ENCODE measurements at regions not wholly inside any gene's neighbourhood (a gene's known extent, or its start where the extent isn't known, plus 50 kb on each side); places are given as distances from the start of the nearest gene placed in this dataset.

- H3K27me3 ChIP-seq (ENCODE audit: insufficient read depth), result peaks cover 11% of the 10 kb centered on the region
- H3K9ac ChIP-seq, result no peak overlapping the region
- no peaks in the 10 kb centered on the region for H3F3A ChIP-seq (replicated peaks; ENCODE audit: insufficient read depth)
- no peak overlapping the region for H3K4me2 ChIP-seq
- no peak overlapping the region for H2AFZ ChIP-seq (ENCODE audit: low read depth)
- no peak overlapping the region for H3K27ac ChIP-seq (ENCODE audit: low read depth in 2 of 2, low read length in 1 of 2)
- TF ChIP-seq CHD2 (IDR thresholded peaks at IDR 0.05; ENCODE audit: low read length, partially characterized antibody) (no peak), PBX3 (IDR thresholded peaks at IDR 0.05) (no peak)
- no peaks in the 10 kb centered on the region for H3K79me2 ChIP-seq (ENCODE audit: insufficient read depth)
- H3K4me3 ChIP-seq (ENCODE audit: low read depth in 2 of 2, low read length in 1 of 2), result no peak overlapping the region
- H3K4me1 ChIP-seq (ENCODE audit: control insufficient read depth in 1 of 2, insufficient read depth in 2 of 2, low read depth in 1 of 2, low read length in 1 of 2), result no peaks in the 10 kb centered on the region
- WGBS (ENCODE audit: low lambda C conversion rate), result 10% methylated on average over 4 of the region's 4 CpGs
- no peaks in the 10 kb centered on the region for H3K9me2 ChIP-seq
- no peaks in the 10 kb centered on the region for H3K9me3 ChIP-seq
- ChIA-PET CTCF (interaction anchor here (1.2 kb wide), 1 partner anchor 9 kb away, joined by 3 read pairs; no protein-coding TSS in a partner anchor), POLR2A (no interaction called here)
- H3K36me3 ChIP-seq (replicated peaks in 1 of 2; ENCODE audit: control insufficient read depth in 1 of 2, insufficient read depth in 2 of 2, low read length in 1 of 2), result no peaks in the 10 kb centered on the region
- no peaks in the 10 kb centered on the region for H4K20me1 ChIP-seq (ENCODE audit: insufficient read depth)
- DNase-seq, result no peak
These were observed 192.1 kb upstream of the PDE1C start for GRCh38 chr7:32262315-32262714.

- Histone ChIP-seq H3K27ac (ENCODE audit: low read depth in 2 of 2, low read length in 1 of 2) (no peak overlapping the region), H3K9me3 (no peaks in the 10 kb centered on the region), H3K4me2 (no peak overlapping the region), H3K4me3 (ENCODE audit: low read depth in 2 of 2, low read length in 1 of 2) (no peak overlapping the region), H3K27me3 (ENCODE audit: insufficient read depth) (peaks cover 10% of the 10 kb centered on the region), H3K9ac (no peak overlapping the region), H3K4me1 (ENCODE audit: control insufficient read depth in 1 of 2, insufficient read depth in 2 of 2, low read depth in 1 of 2, low read length in 1 of 2) (no peaks in the 10 kb centered on the region), H3F3A (replicated peaks; ENCODE audit: insufficient read depth) (no peaks in the 10 kb centered on the region), H2AFZ (ENCODE audit: low read depth) (no peak overlapping the region), H3K9me2 (no peaks in the 10 kb centered on the region), H3K36me3 (replicated peaks in 1 of 2; ENCODE audit: control insufficient read depth in 1 of 2, insufficient read depth in 2 of 2, low read length in 1 of 2) (no peaks in the 10 kb centered on the region), H3K79me2 (ENCODE audit: insufficient read depth) (no peaks in the 10 kb centered on the region), H4K20me1 (ENCODE audit: insufficient read depth) (no peaks in the 10 kb centered on the region)
- DNase-seq, result no peak
- no peak for TF ChIP-seq TEAD4 (IDR thresholded peaks at IDR 0.05; ENCODE audit: borderline replicate concordance, insufficient read depth)
- TF ChIP-seq TCF12 (IDR thresholded peaks at IDR 0.05), result no peak
- TF ChIP-seq NRF1 (IDR thresholded peaks at IDR 0.05; ENCODE audit: low read depth, low read length), result no peak
- TF ChIP-seq REST (IDR thresholded peaks at IDR 0.05; ENCODE audit: low read depth, low read length), result no peak
- TF ChIP-seq EZH2phosphoT487 (IDR thresholded peaks at IDR 0.05; ENCODE audit: borderline replicate concordance, low read depth), result no peak
- no peak for TF ChIP-seq ELF1 (IDR thresholded peaks at IDR 0.05)
- no peak for TF ChIP-seq USF2 (IDR thresholded peaks at IDR 0.05; ENCODE audit: borderline replicate concordance, low read depth, low read length)
- CTCF ChIA-PET, result no interaction called here
- 10% methylated on average over 12 of the region's 12 CpGs for WGBS (ENCODE audit: low lambda C conversion rate)
- POLR2A ChIA-PET, result no interaction called here
These were observed 189.9 kb upstream of the PDE1C start for GRCh38 chr7:32259931-32260596.

Data from SK-N-SH (cell line).